ENCODE measurements at regions not wholly inside any gene's neighbourhood (a gene's known extent, or its start where the extent isn't known, plus 50 kb on each side); places are given as distances from the start of the nearest gene placed in this dataset.

- SMC1A ChIA-PET (ENCODE audit: uncharacterized antibody, unreplicated experiment), result interaction anchor here (1.0 kb wide), 1 partner anchor 11 kb away, joined by 3 read pairs; no protein-coding TSS in a partner anchor
- TF ChIP-seq RFX5 (IDR thresholded peaks at IDR 0.05; ENCODE audit: low read depth, low read length) (no peak), DPF2 (IDR thresholded peaks at IDR 0.05) (no peak), ATF3 (IDR thresholded peaks at IDR 0.05; ENCODE audit: borderline replicate concordance, extremely low read depth, low read depth, low read length) (no peak), SREBF2 (IDR thresholded peaks at IDR 0.05; ENCODE audit: low read length) (no peak), MLLT1 (IDR thresholded peaks at IDR 0.05) (no peak), YBX1 (IDR thresholded peaks at IDR 0.05) (no peak), MAX (IDR thresholded peaks at IDR 0.05; ENCODE audit: low read depth, low read length) (no peak)
- H3K4me3 ChIP-seq, result no peak overlapping the region
- BruUV-seq (replicated peaks), result no TSS peak
- H3K27me3 ChIP-seq (replicated peaks in 1 of 2; ENCODE audit: control insufficient read depth in 2 of 2, insufficient read depth in 2 of 2, low read length in 1 of 2), result no peaks in the 10 kb centered on the region; a peak in 1 of 4 replicates
- H4K20me1 ChIP-seq (ENCODE audit: control insufficient read depth, insufficient read depth), result no peaks in the 10 kb centered on the region
- intact Hi-C loops (cut with micrococcal nuclease; ENCODE audit: unreplicated experiment), result no loop called here
- no peak for DNase-seq (ENCODE audit: low read depth, low spot score)
- no peak overlapping the region for H2AFZ ChIP-seq (ENCODE audit: control insufficient read depth, low read depth, low read length)
- CTCF ChIA-PET, result no interaction called here
- POLR2A ChIA-PET, result no interaction called here
- H3K79me2 ChIP-seq (ENCODE audit: control insufficient read depth, insufficient read depth, low read length), result no peaks in the 10 kb centered on the region
- in situ Hi-C loops (cut with MboI), result no loop called here
- FAIRE-seq, result no peak
- H3K27ac ChIP-seq (ENCODE audit: control insufficient read depth, insufficient read depth), result no peak overlapping the region
- WGBS (ENCODE audit: insufficient coverage, insufficient replicate concordance, low lambda C conversion rate, missing lambda C conversion rate), result 24% methylated on average over 5 of the region's 5 CpGs
- no peaks in the 10 kb centered on the region for H3K9me3 ChIP-seq (replicated peaks; ENCODE audit: control insufficient read depth, insufficient read depth, low read length)
- no peak overlapping the region for H3K9ac ChIP-seq (ENCODE audit: control insufficient read depth, insufficient read depth, low read length)
- no peaks in the 10 kb centered on the region for H3K4me1 ChIP-seq (ENCODE audit: control insufficient read depth, insufficient read depth, low read length)
- H3K36me3 ChIP-seq (ENCODE audit: control insufficient read depth in 2 of 2, insufficient read depth in 2 of 2, low read length in 1 of 2), result no peaks in the 10 kb centered on the region
- no peak for ATAC-seq
- RAD21 ChIA-PET (ENCODE audit: unreplicated experiment), result no interaction called here
- H3K4me2 ChIP-seq (ENCODE audit: control insufficient read depth, insufficient read depth), result no peak overlapping the region
Observed at GRCh38 chr1:193905288-193906085, 719.1 kb upstream of the B3GALT2 start.
